PC-3 (cell line): ENCODE measurements at regions not wholly inside any gene's neighbourhood (a gene's known extent, or its start where the extent isn't known, plus 50 kb on each side); places are given as distances from the start of the nearest gene placed in this dataset.

ENCODE experiments used
- ATAC-seq: fragments of 200-7000 bp; cut with Tn5 transposase; 2 replicates; pipeline ENCODE4 v1.9.1; 2020; ENCODE audit warnings: mild to moderate bottlenecking, moderate library complexity
- BruUV-seq: library from RNA; stranded (reverse); fragments of 400-500 nt; replicated peaks from 2 replicates; lab custom pipeline; 2021; lab: Mats Ljungman, UMichigan
- CTCF ChIA-PET: fragments of 300-600 bp; sonication (Branson Sonifier 250); formaldehyde crosslinking; loops from one replicate; lab custom pipeline; 2022; ENCODE audit warnings: antibody characterized with exemption; lab: Charles Lee
- POLR2A ChIA-PET: fragments of 300-600 bp; sonication (Branson Sonifier 250); formaldehyde crosslinking; loops from one replicate; lab custom pipeline; 2022; ENCODE audit warnings: antibody characterized with exemption; ENCODE audit not compliant: unreplicated experiment; lab: Charles Lee
- DNase-seq: peaks from one replicate; pipeline ENCODE4 v3.0.0-alpha.2; 2015
- H2AFZ ChIP-seq: fragments of 300-600 bp; sonication (generic); 2 replicates; pipeline ENCODE4 v1.6.0; 2016; ENCODE audit warnings: antibody characterized with exemption, low read length
- H3F3A ChIP-seq: fragments of 300-600 bp; sonication (generic); one replicate; pipeline ENCODE4 v1.6.0; 2017; ENCODE audit warnings: antibody characterized with exemption, low read length, control low read depth, mild to moderate bottlenecking; ENCODE audit not compliant: unreplicated experiment
- H3K27ac ChIP-seq: fragments of 300-600 bp; sonication (generic); 2 replicates; pipeline ENCODE4 v1.5.1; 2016; ENCODE audit warnings: mild to moderate bottlenecking, low read length
- H3K27me3 ChIP-seq: fragments of 300-600 bp; sonication (generic); 2 replicates; pipeline ENCODE4 v1.6.1; 2016; ENCODE audit warnings: low read length, mixed read lengths
- H3K36me3 ChIP-seq: fragments of 300-600 bp; sonication (generic); 2 replicates; pipeline ENCODE4 v1.6.1; 2016; ENCODE audit warnings: low read depth, mixed run types, low read length, mixed read lengths
- H3K4me1 ChIP-seq: fragments of 300-600 bp; sonication (generic); 2 replicates; pipeline ENCODE4 v1.5.1; 2016; ENCODE audit warnings: low read length; ENCODE audit not compliant: insufficient read depth
- H3K4me2 ChIP-seq: fragments of 300-600 bp; sonication (generic); 2 replicates; pipeline ENCODE4 v1.6.0; 2016; ENCODE audit warnings: low read length
- H3K4me3 ChIP-seq: fragments of 300-600 bp; sonication (generic); 2 replicates; pipeline ENCODE4 v1.5.1; 2016; ENCODE audit warnings: mild to moderate bottlenecking, low read length, mixed read lengths
- H3K79me2 ChIP-seq: fragments of 300-600 bp; sonication (generic); 2 replicates; pipeline ENCODE4 v1.6.1; 2017; ENCODE audit warnings: low read length, mixed read lengths
- H3K9ac ChIP-seq: fragments of 300-600 bp; sonication (generic); 2 replicates; pipeline ENCODE4 v1.6.0; 2016; ENCODE audit warnings: mild to moderate bottlenecking, low read length
- H3K9me2 ChIP-seq: fragments of 300-600 bp; sonication (generic); replicated peaks from 2 replicates; pipeline ENCODE4 v1.6.1; 2016; ENCODE audit warnings: mixed run types, low read length, mixed read lengths
- H3K9me3 ChIP-seq: fragments of 300-600 bp; sonication (generic); 2 replicates; pipeline ENCODE4 v1.6.1; 2016; ENCODE audit warnings: low read length, mixed read lengths
- H4K20me1 ChIP-seq: fragments of 300-600 bp; sonication (generic); 2 replicates; pipeline ENCODE4 v1.6.1; 2016; ENCODE audit warnings: low read length, mixed read lengths
- CTCF ChIP-seq: fragments of 300-600 bp; sonication (generic); conservative IDR thresholded peaks from 2 replicates; pipeline ENCODE4 v1.5.1; 2017; ENCODE audit warnings: antibody characterized with exemption, low read depth, mild to moderate bottlenecking, low read length
- EZH2 ChIP-seq: fragments of 300-600 bp; sonication (generic); IDR thresholded peaks from one replicate; pipeline ENCODE4 v1.6.1; 2017; ENCODE audit warnings: antibody characterized with exemption, mild to moderate bottlenecking, low read length; ENCODE audit not compliant: unreplicated experiment
- EZH2phosphoT487 ChIP-seq: fragments of 300-600 bp; sonication (generic); IDR thresholded peaks from 2 replicates; pipeline ENCODE4 v1.6.1; 2018; ENCODE audit warnings: mild to moderate bottlenecking, antibody characterized with exemption, low read length, borderline replicate concordance
- intact Hi-C: fragments of 100-400 bp; cut with micrococcal nuclease; formaldehyde crosslinking; loops from 2 replicates; pipeline ENCODE4 v1.9.0; 2023

GRCh38 chr4:30370105-30370504 is 350.1 kb upstream of the PCDH7 start:
- H3K9me3 ChIP-seq = no peaks in the 10 kb centered on the region
- no TSS peak for BruUV-seq
- no peak overlapping the region for H3K9ac ChIP-seq
- ChIA-PET CTCF (no interaction called here), POLR2A (no interaction called here)
- no peak overlapping the region for H3K4me2 ChIP-seq
- H3K4me3 ChIP-seq = no peak overlapping the region
- no peaks in the 10 kb centered on the region for H3K4me1 ChIP-seq
- H3K79me2 ChIP-seq = no peaks in the 10 kb centered on the region
- no peaks in the 10 kb centered on the region for H3K36me3 ChIP-seq
- H2AFZ ChIP-seq = no peak overlapping the region
- no peak for DNase-seq
- TF ChIP-seq CTCF (no peak), EZH2phosphoT487 (no peak), EZH2 (no peak)
- no peaks in the 10 kb centered on the region for H4K20me1 ChIP-seq
- H3K27me3 ChIP-seq = no peaks in the 10 kb centered on the region
- no peaks in the 10 kb centered on the region for H3K9me2 ChIP-seq
- no peaks in the 10 kb centered on the region for H3F3A ChIP-seq
- ATAC-seq = no peak
- no peak overlapping the region for H3K27ac ChIP-seq
- intact Hi-C loops = no loop called here

GRCh38 chr4:30380404-30380998 is 339.7 kb upstream of the PCDH7 start:
- BruUV-seq = no TSS peak

More at GRCh38 chr4:30380404-30380998, 339.7 kb upstream of the PCDH7 start:
- Histone ChIP-seq H3K4me3 (peak overlapping the region; percentile 26; the same call in 1 of the 2 replicates), H3K27ac (no peak overlapping the region), H3K9ac (no peak overlapping the region), H3K9me3 (no peaks in the 10 kb centered on the region), H3K27me3 (no peaks in the 10 kb centered on the region), H4K20me1 (no peaks in the 10 kb centered on the region), H3K4me2 (peak overlapping the region; percentile 62), H3K36me3 (no peaks in the 10 kb centered on the region), H2AFZ (peak overlapping the region; percentile 61), H3K4me1 (peaks cover 3% of the 10 kb centered on the region; the same call in 1 of the 2 replicates), H3K79me2 (no peaks in the 10 kb centered on the region), H3F3A (no peaks in the 10 kb centered on the region), H3K9me2 (no peaks in the 10 kb centered on the region)
- ATAC-seq (peak; percentile 51; the same call in 1 of the 2 replicates), DNase-seq (peak; percentile 79)
- ChIA-PET POLR2A (no interaction called here), CTCF (no interaction called here)
- intact Hi-C loops = loop anchor here (5.0 kb wide), 2 partner anchors 157 to 317 kb away; no protein-coding TSS in a partner anchor
- no peak for TF ChIP-seq EZH2
- TF ChIP-seq EZH2phosphoT487 = no peak
- peak; percentile 83 for TF ChIP-seq CTCF
